Urothelium cell line (cell line): ENCODE measurements at regions not wholly inside any gene's neighbourhood (a gene's known extent, or its start where the extent isn't known, plus 50 kb on each side); places are given as distances from the start of the nearest gene placed in this dataset.

Source experiments
- DNase-seq: peaks from one replicate; pipeline ENCODE4 v3.0.0; 2011; ENCODE audit warnings: low spot score, mixed read lengths
- FAIRE-seq: peaks from 2 replicates; lab custom pipeline; 2011; peaks lifted over from hg19 to GRCh38; lab: Jason Lieb, UNC

DNA sequence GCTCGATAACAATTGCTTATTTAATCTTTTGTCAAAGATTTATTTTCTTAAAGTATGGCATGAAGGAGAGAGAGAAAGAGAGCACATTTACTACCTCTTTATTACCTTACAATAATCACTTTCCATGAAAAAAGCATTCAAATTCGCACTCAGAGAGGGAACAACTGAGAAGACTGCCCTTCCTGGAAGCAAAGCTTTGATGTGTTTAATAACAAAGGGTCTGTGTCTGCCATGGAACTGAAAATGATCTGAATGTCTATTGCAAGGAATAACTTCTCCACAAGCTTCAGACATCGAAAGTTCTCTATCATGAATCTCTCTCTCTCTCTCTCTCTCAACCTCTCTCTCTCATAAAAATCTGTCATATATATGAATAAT is 308.9 kb downstream of the HDGFL1 start:
- FAIRE-seq (no peak), DNase-seq (no peak)

DNA sequence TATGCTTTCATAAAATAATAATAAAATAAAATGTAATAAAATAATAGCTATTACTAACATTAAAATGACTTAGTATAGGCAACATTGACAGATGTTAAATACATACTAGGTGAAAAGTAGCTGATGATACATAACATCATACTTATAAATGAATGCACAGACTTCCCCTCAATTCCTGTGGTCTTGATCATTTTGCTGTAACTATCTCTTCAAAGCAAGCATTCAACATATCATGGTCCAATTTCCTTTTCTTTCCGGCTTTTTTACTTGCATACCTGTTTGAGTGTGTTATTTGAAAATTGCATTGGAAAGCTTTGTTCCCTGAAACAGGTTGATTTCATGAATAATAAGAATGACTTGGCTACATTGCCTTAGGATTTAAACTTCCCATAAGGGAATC is 309.3 kb downstream of the HDGFL1 start:
- DNase-seq (no peak), FAIRE-seq (no peak)

DNA sequence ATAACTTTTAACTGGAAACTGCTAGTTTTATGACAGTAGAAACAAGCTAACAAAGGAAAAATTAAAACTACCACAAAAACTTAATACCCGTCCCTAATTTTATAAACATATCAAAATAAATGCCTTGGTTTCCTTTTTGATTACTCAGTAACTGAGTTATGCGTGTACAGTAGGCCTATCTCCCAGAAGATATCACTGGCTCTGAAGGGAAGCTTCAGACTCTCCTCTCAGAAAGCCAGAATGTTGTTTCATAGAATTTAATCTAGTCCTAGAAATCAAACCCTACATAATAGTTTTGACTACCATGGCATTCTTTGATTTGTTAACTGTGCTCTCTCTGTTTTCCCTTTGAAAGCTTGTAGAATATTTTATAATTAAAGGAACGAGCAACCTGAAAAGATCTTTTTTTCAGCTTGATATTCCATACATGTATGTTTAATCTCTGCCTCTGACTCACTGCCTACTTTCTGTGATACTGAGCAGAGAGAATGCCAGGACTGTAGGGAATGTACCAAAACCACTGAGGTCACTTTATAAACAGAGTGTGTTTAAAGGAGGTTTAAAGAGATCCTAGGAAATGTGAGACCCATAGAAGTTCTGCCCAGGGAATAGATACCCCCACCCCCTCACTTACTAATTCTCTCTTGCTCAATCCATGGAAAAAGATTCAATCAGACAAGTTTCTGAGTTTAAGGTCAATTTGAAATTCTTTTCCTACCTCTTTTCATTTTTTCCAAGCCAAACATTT is 311.5 kb downstream of the HDGFL1 start:
- FAIRE-seq (no peak), DNase-seq (peak; percentile 59)

GRCh38 chr6:22882581-22882980 is 313.2 kb downstream of the HDGFL1 start:
- FAIRE-seq (no peak), DNase-seq (no peak)

DNA sequence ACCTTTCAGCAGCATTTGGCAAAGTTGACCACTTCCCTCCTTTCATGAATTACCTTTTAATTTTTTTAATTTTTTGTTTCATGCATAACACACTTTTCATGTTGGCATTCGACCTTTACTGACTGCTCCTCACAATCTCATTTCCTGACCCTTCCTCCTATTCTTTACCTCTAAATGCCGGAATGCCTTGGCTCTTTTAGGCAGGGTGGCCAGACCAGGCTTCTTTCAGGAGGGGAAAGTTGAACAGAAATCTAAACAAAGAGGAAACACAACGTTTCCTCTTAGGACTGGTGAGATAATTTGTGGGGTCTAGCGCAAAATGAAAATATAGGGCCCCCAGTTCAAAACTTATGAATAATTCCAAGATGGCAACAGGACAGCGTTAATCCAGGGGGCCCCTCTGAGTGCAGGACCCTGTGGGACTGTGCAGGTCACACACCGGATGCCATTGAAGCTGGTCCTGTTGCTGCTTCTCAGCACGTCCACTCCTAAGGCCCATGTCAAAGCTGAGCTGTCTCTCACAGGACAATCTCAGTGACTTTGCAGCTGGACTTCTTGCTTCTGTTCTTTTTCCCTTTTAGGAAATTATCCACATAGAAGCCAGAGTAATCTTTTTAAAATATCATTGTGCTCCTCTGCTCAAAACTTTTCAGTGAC is 313.8 kb downstream of the HDGFL1 start:
- FAIRE-seq, result no peak
- no peak for DNase-seq

DNA sequence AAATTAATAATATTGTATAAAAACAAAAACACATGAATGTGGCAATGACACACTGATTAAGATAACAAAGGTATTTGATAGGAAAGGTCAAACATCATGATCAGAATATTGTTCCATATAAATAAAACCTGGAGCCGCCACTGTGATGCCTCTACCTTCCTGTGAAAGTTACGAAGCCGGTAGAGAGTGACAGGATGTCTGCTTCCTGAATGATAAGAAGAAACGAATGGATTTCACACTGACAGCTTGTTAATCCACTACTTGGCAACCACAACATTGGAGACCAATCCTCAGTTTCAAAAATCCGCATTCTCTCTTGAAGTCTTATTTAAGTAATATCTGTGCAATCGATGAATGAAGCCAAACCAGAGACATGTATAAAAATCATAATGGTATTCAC is 315.1 kb downstream of the HDGFL1 start:
- DNase-seq (no peak), FAIRE-seq (no peak)

GRCh38 chr6:22886650-22887581 is 317.6 kb downstream of the HDGFL1 start:
- no peak for DNase-seq

GRCh38 chr6:22888163-22888752 is 318.9 kb downstream of the HDGFL1 start:
- DNase-seq (no peak), FAIRE-seq (no peak)

More at GRCh38 chr6:22886650-22887581, 317.6 kb downstream of the HDGFL1 start:
- no peak for FAIRE-seq

DNA sequence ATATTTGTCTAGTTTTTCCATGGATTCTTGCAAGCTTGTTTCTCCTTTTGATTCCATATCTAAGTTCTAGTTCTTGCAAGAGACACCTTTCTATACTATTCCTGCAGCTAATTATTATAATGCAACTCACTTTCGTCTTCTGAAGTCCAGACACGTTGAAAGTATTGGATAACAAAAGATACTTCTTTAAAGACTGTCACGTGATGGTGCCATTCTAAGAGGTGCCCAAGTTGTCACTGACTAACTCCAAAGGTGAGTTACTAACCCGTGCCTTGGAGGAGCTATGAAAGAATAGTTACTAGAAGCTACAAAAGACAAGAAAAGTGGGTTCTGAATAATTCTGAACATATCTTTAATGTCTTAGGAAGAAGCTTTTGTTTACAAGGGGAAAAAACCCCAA is 322.6 kb downstream of the HDGFL1 start:
- no peak for DNase-seq
- no peak for FAIRE-seq

DNA sequence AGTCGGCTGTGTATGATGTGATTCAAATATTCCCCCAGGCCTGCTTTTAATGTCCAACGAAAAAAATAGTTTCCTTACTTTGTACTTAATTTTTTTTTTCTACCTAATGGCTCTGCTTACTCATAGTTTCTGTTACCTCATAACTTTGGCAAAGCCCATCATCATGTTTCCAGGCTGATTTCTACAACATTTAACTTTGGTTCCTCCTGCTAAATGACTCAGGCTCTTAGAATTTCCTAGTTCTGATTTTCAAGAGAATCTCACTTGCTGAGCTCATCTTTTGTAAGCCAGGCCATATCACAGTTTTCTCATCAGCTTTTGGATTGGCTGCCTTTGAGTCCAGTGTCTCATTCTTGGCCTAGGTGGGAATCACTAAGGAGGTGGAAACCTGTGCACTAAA is 323.1 kb downstream of the HDGFL1 start:
- DNase-seq (peak; percentile 69), FAIRE-seq (no peak)

GRCh38 chr6:22896696-22897095 is 327.3 kb downstream of the HDGFL1 start:
- no peak for FAIRE-seq
- no peak for DNase-seq

DNA sequence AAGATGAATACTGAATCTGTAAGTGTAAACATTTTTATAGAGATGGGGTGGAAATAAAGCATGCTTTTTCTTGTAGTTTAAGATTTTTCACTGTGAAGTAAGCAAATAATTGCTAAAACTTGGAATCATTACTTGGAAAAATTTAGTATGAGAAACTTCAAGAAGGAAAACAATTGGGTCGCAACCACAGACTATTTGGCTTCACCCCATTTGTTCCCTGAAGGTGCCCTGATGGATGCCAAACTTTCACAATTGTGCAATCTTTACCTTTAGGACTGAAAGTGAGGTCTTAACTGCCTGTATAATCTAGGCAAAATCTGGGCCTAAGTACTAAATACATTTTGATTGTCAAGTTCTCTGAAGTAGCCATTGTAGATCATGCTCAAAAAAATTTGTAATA is 330.1 kb downstream of the HDGFL1 start:
- FAIRE-seq (no peak), DNase-seq (no peak)

DNA sequence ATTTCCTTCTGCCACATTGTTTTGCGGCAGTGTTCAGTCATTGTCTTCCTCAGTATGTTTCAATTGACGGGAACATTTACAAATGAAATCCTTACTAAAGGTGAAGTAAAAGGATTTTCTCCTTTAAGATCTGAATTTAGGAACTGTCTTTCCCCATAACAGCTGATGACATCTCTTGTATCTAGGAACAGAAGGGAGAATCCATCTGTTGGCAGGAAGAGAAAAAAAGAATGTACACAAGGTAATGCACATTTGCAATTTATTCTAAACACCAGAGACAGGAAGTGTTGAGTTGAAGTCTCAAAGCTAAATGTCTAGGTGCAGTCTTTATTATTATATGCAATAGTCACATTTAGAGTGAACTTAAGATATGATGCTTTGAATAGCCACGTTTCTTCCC is 334.5 kb downstream of the HDGFL1 start:
- FAIRE-seq (no peak), DNase-seq (no peak)

DNA sequence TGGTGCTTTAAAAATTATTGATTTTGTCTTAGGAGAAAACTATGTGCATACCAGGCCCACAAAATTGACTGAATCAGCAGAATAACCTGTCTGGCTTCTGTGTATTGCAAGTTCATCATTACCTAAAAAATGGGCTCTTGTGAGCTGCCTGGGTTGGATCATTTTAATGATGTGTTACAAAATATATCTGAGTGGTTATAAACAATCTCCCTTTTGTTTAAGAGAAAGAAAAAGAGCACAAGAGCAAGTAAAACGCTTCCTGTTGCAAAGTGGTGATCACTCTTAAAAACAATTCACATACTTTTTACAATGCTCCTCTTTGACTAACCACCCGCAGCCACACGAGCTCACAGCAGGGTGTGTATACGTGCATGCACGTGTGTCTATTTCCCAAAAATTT is 335.1 kb downstream of the HDGFL1 start:
- FAIRE-seq, result no peak
- peak; percentile 18 for DNase-seq

GRCh38 chr6:22906091-22906549 is 336.8 kb downstream of the HDGFL1 start:
- FAIRE-seq (peak; percentile 93), DNase-seq (peak; percentile 35)

DNA sequence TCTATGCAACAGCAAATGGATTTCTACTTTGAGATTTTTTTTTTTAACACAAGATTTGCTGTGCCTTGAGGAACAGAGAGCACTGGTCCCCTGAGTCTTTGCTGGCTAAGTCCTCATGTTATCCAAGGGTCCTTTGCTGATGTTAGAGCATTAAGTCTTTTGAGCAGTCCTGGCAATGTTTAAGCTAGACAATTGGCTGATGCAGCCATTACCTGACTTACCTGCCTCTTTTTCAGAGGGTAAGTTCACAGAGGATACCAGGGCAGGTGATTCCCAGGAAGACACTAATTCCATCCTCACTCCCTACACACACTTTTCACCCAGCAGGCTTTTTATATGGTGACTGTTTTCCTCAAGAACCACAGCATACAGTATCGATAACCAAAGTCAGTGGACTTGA is 337.7 kb downstream of the HDGFL1 start:
- no peak for FAIRE-seq

DNA sequence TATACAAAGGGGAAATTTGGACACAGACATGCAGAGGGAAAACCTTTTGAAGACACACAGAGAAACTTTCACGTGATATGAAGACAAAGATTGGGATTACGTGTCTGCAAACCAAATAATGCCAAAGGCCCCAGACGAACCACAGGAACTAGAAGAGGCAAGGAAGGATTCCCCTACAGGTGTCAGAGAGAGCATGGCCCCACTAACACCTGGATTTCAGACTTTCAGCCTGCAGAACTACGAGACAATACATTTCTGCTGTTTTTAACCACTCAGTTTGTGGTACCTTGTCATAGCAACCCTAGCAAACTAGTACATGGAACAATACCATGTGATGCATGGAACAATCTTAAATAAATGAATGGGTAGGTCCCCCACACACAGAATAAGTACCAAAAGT is 341.0 kb downstream of the HDGFL1 start:
- FAIRE-seq (no peak), DNase-seq (no peak)

More for the DNA sequence above, 337.7 kb downstream of the HDGFL1 start:
- DNase-seq, result no peak

GRCh38 chr6:22913612-22914011 is 344.2 kb downstream of the HDGFL1 start:
- no peak for FAIRE-seq

GRCh38 chr6:22917344-22917743 is 348.0 kb downstream of the HDGFL1 start:
- DNase-seq, result no peak

More at GRCh38 chr6:22913612-22914011, 344.2 kb downstream of the HDGFL1 start:
- no peak for DNase-seq

DNA sequence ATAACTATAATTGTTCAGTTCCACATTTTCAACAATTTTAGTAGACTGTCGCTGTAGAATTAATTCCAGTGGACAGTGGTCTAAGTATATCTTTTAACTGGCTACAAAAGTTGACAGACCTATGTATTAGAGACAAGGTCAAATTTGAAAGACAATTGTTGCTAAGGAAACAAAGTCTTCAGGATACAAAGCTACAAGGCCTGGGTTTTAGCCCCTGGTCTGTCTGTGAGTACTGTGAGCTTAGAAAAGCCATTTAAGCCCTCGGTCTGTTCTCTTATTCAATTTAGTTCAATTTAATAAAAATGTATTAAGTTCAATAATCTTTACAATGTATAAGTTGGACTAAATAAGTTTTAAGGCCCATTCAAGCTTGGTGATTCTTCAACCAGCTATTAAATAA is 352.5 kb downstream of the HDGFL1 start:
- DNase-seq, result no peak
- FAIRE-seq, result no peak

More at GRCh38 chr6:22917344-22917743, 348.0 kb downstream of the HDGFL1 start:
- no peak for FAIRE-seq

DNA sequence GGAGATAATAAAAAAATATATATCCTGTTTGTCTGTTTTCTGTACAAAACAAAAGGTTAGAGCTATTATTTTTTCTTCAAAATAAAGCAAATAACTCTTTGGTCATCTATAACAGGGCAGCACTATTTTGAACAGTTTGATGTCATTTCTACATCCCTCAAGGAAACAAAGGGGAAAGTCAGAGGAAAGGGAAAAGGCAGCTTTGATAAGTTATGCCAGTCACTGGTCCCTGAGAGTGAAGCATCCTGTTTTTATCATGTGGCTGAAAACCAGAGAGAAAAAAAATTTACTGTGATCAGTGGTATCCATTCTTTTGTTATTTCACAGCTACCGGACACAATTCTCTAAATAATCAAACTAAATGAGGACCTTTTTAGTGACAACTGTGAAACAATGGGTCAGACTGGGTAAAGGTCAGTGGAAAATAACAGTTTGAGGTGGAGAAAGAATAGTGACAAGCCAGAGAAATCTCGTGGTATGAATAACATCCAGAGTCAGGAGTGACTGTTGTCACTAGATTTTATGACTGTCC is 356.0 kb downstream of the HDGFL1 start:
- FAIRE-seq, result no peak
- DNase-seq, result no peak
